C4-2B (cell line): ENCODE measurements at regions not wholly inside any gene's neighbourhood (a gene's known extent, or its start where the extent isn't known, plus 50 kb on each side); places are given as distances from the start of the nearest gene placed in this dataset.
"Not testable (repeated sequence)": the region's sequence is repeated elsewhere in the genome, so short reads cannot be mapped to it uniquely, and the experiment has no call there.

Experiments
- H3K27ac ChIP-seq: fragments of 450-650 bp; 2 replicates; pipeline ENCODE4 v1.5.1; 2017
- ZFX ChIP-seq: fragments of 450-650 bp; IDR thresholded peaks from 2 replicates; pipeline ENCODE4 v1.6.1; 2017
- TF ChIP-seq, protein P1 (sequence below): fragments of 450-650 bp; conservative IDR thresholded peaks from 2 replicates; pipeline ENCODE4 v1.5.1; 2017; ENCODE audit warnings: mild to moderate bottlenecking

GRCh38 chr21:25191141-25191540 lies 416.1 kb downstream of the MRPL39 start:
- no peak for TF ChIP-seq ZFX
- TF ChIP-seq, protein P1, sequence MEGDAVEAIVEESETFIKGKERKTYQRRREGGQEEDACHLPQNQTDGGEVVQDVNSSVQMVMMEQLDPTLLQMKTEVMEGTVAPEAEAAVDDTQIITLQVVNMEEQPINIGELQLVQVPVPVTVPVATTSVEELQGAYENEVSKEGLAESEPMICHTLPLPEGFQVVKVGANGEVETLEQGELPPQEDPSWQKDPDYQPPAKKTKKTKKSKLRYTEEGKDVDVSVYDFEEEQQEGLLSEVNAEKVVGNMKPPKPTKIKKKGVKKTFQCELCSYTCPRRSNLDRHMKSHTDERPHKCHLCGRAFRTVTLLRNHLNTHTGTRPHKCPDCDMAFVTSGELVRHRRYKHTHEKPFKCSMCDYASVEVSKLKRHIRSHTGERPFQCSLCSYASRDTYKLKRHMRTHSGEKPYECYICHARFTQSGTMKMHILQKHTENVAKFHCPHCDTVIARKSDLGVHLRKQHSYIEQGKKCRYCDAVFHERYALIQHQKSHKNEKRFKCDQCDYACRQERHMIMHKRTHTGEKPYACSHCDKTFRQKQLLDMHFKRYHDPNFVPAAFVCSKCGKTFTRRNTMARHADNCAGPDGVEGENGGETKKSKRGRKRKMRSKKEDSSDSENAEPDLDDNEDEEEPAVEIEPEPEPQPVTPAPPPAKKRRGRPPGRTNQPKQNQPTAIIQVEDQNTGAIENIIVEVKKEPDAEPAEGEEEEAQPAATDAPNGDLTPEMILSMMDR, result no peak

GRCh38 chr21:25189497-25189896 lies 417.8 kb downstream of the MRPL39 start:
- TF ChIP-seq, protein P1, result no peak
- no peak for TF ChIP-seq ZFX
- no peak overlapping the region for H3K27ac ChIP-seq

More at GRCh38 chr21:25191141-25191540, 416.1 kb downstream of the MRPL39 start:
- no peak overlapping the region for H3K27ac ChIP-seq

GRCh38 chr21:25188677-25189079 lies 418.6 kb downstream of the MRPL39 start:
- TF ChIP-seq ZFX, result no peak
- H3K27ac ChIP-seq, result no peak overlapping the region

DNA sequence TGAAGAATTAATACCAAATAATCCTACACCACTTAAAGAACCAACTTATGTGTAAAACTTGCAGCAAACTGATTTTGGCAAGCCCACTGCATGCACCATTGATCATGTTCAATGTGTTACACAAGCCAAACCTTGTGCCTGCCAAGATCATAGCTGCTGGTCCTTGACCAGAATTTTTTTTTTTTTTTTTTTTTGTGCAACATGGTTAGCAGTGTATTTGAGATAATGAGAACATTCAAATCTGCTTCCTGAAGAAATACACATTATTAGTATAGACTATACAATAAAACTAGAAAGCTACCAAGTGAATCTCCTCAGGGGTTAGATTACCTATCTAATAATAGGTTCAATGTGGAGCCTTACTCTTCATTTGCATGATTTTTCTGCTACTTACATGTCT lies 421.0 kb downstream of the MRPL39 start:
- no peak overlapping the region for H3K27ac ChIP-seq

DNA sequence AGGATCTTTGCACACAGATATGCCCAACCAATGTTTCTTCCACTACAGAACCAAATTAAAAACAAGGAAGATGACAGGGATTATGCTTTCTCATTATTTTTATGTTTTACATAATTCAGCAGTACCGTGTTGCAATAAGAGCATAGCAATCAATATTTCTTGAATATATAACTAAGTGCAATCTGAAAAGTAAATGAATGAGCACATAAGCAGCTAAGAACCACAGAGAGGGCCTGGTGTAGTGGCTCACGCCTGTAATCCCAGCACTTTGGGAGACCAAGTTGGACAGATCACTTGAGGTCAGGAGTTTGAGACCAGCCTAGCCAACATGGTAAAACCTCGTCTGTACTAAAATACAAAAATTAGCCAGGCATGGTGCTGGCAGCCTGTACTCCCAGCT lies 423.7 kb downstream of the MRPL39 start:
- TF ChIP-seq, protein P1, result no peak
- H3K27ac ChIP-seq, result no peak overlapping the region

More for the DNA sequence above, 421.0 kb downstream of the MRPL39 start:
- TF ChIP-seq, protein P1, result no peak
- TF ChIP-seq ZFX, result no peak

DNA sequence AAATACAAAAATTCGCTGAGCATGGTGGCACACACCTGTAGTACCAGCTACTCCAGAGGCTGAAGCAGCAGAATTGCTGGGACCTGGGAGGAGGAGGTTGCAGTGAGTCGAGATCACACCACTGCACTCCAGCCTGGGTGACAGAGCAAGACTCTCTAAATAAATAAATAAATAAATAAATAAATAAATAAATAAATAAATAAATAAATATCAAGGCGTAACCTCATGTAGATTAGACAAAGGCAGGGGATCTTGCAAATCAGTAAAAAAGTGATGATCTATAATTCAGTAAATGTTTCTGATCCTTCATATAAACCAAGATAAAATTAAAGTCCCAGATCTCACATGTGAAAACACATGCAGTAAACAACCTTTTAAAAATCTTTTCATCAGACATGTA lies 425.6 kb downstream of the MRPL39 start:
- H3K27ac ChIP-seq, result not testable (repeated sequence)

GRCh38 chr21:25179116-25179515 lies 428.2 kb downstream of the MRPL39 start:
- H3K27ac ChIP-seq, result no peak overlapping the region
- TF ChIP-seq, protein P1, result no peak
- TF ChIP-seq ZFX, result no peak

GRCh38 chr21:25176637-25177412 lies 430.5 kb downstream of the MRPL39 start:
- H3K27ac ChIP-seq, result no peak overlapping the region
- TF ChIP-seq, protein P1, result no peak
- no peak for TF ChIP-seq ZFX
